AG04450 (cell line): ENCODE measurements at regions not wholly inside any gene's neighbourhood (a gene's known extent, or its start where the extent isn't known, plus 50 kb on each side); places are given as distances from the start of the nearest gene placed in this dataset.

Experiments
- CTCF ChIA-PET: fragments of 300-600, 350-600 bp; formaldehyde crosslinking; extraction: SDS; loops from one replicate; lab custom pipeline; 2022; ENCODE audit warnings: antibody characterized with exemption, inconsistent platforms; lab: Charles Lee
- POLR2A ChIA-PET: fragments of 350-600 bp; formaldehyde crosslinking; extraction: SDS; loops from one replicate; lab custom pipeline; 2021; ENCODE audit warnings: antibody characterized with exemption, inconsistent platforms; lab: Yijun Ruan, JAX
- DNase-seq: peaks from one replicate; pipeline ENCODE4 v3.0.0-alpha.2; 2011; ENCODE audit warnings: low read depth, low spot score
- H3K27ac ChIP-seq: one replicate; pipeline ENCODE4 v1.5.1; 2012; ENCODE audit warnings: low read depth, low read length, control low read depth
- H3K27me3 ChIP-seq: one replicate; pipeline ENCODE4 v1.6.0; 2012; ENCODE audit warnings: low read length; ENCODE audit not compliant: control insufficient read depth, insufficient read depth
- H3K4me3 ChIP-seq: 2 replicates; pipeline ENCODE4 v1.5.1; 2011; ENCODE audit warnings: mild to moderate bottlenecking, low read depth, low read length, control low read depth
- H3K9me3 ChIP-seq: 2 replicates; pipeline ENCODE4 v1.5.1; 2012; ENCODE audit warnings: low read length; ENCODE audit not compliant: control insufficient read depth, insufficient read depth
- TF ChIP-seq, protein P1 (sequence below): IDR thresholded peaks from 2 replicates; pipeline ENCODE4 v1.5.1; 2011; ENCODE audit warnings: low read depth, low read length, control low read depth, inconsistent platforms

DNA sequence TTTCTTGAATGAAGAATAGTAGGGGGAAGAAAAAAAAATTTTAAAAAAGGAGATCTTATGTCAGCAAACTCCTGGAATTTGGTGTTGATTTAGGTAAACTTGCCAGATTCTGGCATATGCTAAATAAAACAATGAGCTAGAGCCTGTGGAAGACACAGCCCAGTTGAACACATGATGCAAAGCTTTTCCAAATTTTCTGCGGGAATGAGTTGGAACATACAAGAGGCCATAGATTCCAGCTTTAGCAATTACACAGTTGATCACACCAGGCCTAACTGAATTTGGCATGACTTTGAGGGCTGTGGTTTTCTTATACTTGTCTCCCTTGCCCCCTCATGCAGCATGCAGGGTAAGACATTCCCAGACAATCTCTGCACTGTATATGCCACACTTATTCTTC is 297.0 kb downstream of the SH3GL2 start:
- Histone ChIP-seq H3K27me3 (no peaks in the 10 kb centered on the region), H3K27ac (no peak overlapping the region), H3K4me3 (no peak overlapping the region), H3K9me3 (no peaks in the 10 kb centered on the region)
- TF ChIP-seq, protein P1, sequence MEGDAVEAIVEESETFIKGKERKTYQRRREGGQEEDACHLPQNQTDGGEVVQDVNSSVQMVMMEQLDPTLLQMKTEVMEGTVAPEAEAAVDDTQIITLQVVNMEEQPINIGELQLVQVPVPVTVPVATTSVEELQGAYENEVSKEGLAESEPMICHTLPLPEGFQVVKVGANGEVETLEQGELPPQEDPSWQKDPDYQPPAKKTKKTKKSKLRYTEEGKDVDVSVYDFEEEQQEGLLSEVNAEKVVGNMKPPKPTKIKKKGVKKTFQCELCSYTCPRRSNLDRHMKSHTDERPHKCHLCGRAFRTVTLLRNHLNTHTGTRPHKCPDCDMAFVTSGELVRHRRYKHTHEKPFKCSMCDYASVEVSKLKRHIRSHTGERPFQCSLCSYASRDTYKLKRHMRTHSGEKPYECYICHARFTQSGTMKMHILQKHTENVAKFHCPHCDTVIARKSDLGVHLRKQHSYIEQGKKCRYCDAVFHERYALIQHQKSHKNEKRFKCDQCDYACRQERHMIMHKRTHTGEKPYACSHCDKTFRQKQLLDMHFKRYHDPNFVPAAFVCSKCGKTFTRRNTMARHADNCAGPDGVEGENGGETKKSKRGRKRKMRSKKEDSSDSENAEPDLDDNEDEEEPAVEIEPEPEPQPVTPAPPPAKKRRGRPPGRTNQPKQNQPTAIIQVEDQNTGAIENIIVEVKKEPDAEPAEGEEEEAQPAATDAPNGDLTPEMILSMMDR: no peak
- DNase-seq: no peak
- ChIA-PET CTCF (no interaction called here), POLR2A (no interaction called here)

DNA sequence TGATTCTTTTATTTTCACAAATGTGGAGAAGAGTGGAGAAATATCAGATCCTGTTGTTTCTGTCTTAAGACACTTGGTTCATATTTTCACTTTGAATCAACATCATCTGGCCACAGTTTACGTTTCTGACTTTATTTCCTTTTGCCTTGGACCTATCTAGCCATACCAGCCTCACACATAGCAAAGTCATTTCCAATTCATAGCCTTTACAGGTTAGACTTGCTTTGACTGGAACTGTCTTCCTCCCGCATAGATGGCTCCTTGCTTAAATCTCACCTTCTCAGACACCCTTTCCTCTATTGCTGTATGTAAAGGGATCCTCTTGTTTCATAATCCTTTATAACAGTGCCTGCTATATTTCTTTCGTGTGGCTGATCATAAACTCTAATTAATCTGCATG is 297.8 kb downstream of the SH3GL2 start:
- Histone ChIP-seq H3K4me3 (no peak overlapping the region), H3K27me3 (no peaks in the 10 kb centered on the region), H3K27ac (no peak overlapping the region), H3K9me3 (no peaks in the 10 kb centered on the region)
- CTCF ChIA-PET: no interaction called here
- TF ChIP-seq, protein P1: no peak
- POLR2A ChIA-PET: no interaction called here
- DNase-seq: no peak

DNA sequence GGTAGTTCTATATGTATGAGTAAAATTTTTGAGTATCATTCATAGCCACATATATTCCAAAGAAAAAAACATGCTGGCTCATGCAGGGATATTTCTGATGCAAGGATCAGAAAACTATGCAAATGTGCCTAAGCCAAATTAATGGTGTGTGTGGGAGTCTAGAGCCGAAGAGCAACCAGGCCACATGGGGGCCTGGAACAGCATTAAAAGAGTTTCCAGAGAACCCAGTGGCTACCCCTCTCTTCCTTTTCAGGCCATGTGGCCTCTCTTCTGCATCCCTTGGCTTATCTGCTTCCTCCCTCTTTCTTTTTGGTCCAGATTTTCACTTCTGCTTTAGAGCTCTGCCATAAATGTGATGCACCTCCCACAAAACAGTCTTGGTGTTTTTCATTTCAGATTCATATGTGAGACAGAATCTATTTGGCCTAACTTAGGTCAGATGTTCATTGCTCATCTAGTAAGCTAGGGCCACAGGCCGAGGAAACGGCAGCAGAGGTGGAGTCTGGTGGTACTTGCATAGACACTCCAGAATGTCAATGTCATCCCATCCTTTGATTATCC is 300.0 kb downstream of the SH3GL2 start:
- H3K27me3 ChIP-seq: no peaks in the 10 kb centered on the region
- no peak for DNase-seq
- ChIA-PET POLR2A (no interaction called here), CTCF (no interaction called here)
- no peak overlapping the region for H3K4me3 ChIP-seq
- H3K27ac ChIP-seq: no peak overlapping the region
- no peaks in the 10 kb centered on the region for H3K9me3 ChIP-seq
- TF ChIP-seq, protein P1: no peak

DNA sequence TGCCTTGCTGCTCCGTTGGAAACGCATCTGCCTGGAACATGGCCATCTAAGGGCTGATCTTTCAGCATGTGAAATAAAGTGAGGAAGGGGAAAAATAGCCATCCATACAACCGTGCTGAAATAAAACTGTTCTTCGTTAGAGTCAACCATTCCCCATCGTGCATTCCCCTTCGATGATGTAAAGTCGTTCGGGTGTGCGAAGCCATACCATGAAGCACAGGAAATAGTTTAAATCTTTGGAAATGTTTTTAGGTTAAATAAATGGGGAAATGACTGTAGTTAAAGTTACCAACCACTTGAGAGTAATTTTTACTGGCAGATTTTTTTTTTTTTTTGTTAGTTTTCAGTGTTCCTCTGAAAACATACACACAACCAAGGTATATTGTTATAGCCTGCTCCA is 302.5 kb downstream of the SH3GL2 start:
- TF ChIP-seq, protein P1: no peak
- H3K27me3 ChIP-seq: no peaks in the 10 kb centered on the region
- no peak overlapping the region for H3K27ac ChIP-seq
- DNase-seq: no peak
- ChIA-PET CTCF (no interaction called here), POLR2A (no interaction called here)
- no peaks in the 10 kb centered on the region for H3K9me3 ChIP-seq
- H3K4me3 ChIP-seq: no peak overlapping the region

DNA sequence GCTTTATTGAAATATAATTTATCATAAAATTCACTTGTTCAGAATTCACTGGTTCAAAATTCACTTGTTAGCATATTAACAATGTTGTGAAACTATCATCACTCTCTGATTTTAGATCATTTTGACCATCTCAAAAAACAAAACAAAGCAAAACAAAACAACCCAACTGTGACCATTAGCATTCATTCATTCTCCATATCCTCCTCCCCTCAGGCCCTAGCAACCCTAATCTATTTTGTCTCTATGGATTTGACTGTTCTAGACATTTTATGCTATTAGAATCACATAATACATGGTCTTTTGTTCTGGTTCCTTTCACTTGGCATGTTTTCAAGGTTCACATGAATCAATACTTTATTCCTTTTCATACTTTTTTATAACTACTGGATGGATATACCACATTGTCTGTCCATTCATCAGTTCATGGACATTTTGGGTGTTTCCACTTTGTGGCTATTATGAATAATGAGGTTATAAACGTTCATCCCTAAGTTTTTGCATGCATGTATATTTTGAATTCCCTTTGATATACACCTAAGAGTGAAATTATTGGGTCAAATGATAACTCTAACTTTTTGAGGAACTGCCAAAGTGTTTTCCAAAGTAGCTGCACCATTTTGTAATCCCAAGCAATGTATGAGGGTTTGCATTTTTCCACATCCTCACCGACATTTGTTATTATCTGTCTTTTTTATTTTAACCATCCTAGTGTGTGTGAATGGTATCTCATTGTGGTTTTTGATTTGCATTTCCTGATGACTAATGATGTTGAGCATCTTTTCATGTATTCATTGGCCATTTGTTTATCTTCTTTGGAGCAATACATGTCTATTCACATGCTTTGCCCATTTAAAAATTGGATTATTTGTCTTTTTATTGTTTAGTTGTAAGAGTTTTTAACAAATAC is 304.1 kb downstream of the SH3GL2 start:
- Histone ChIP-seq H3K27ac (no peak overlapping the region), H3K27me3 (no peaks in the 10 kb centered on the region), H3K9me3 (no peaks in the 10 kb centered on the region), H3K4me3 (no peak overlapping the region)
- no peak for DNase-seq
- ChIA-PET POLR2A (no interaction called here), CTCF (no interaction called here)
- TF ChIP-seq, protein P1: no peak
